SK-N-SH treated with all-trans-retinoic acid at 6 μM for 48 hours (cell line): ENCODE measurements at regions not wholly inside any gene's neighbourhood (a gene's known extent, or its start where the extent isn't known, plus 50 kb on each side); places are given as distances from the start of the nearest gene placed in this dataset.

Experiments used
- ATAC-seq: fragments of 200-7000 bp; cut with Tn5 transposase; 3 replicates; pipeline ENCODE4 v1.9.1; 2020; ENCODE audit warnings: mild to moderate bottlenecking, moderate library complexity
- ARNTL ChIP-seq: fragments of 450-650 bp; formaldehyde crosslinking; IDR thresholded peaks from 2 replicates; pipeline ENCODE4 v1.5.0; 2020; ENCODE audit warnings: low read depth, mild to moderate bottlenecking, moderate library complexity, borderline replicate concordance
- BACH2 ChIP-seq: fragments of 250-450 bp; sonication (Bioruptor Pico); IDR thresholded peaks from 2 replicates; pipeline ENCODE4 v1.9.0; 2021; ENCODE audit warnings: mild to moderate bottlenecking, borderline replicate concordance
- CSDC2 ChIP-seq: fragments of 250-450 bp; sonication (Bioruptor Pico); IDR thresholded peaks from 2 replicates; pipeline ENCODE4 v1.5.0; 2020; ENCODE audit warnings: mild to moderate bottlenecking, moderate library complexity
- CSRNP3 ChIP-seq: fragments of 250-450 bp; sonication (Bioruptor Pico); IDR thresholded peaks from 2 replicates; pipeline ENCODE4 v1.5.1; 2021; ENCODE audit warnings: mild to moderate bottlenecking, moderate library complexity
- ESRRG ChIP-seq: fragments of 250-450 bp; sonication (Bioruptor Pico); IDR thresholded peaks from 2 replicates; pipeline ENCODE4 v1.6.1; 2021; ENCODE audit warnings: mild to moderate bottlenecking
- ISL1 ChIP-seq: fragments of 250-450 bp; sonication (Bioruptor Pico); IDR thresholded peaks from 2 replicates; pipeline ENCODE4 v2.1.2; 2022; ENCODE audit warnings: mild to moderate bottlenecking, moderate library complexity
- OSR1 ChIP-seq: fragments of 250-450 bp; sonication (Bioruptor Pico); IDR thresholded peaks from 2 replicates; pipeline ENCODE4 v1.8.0; 2022; ENCODE audit warnings: moderate library complexity, mild to moderate bottlenecking, inconsistent platforms
- PATZ1 ChIP-seq: fragments of 250-450 bp; sonication (Bioruptor Pico); IDR thresholded peaks from 2 replicates; pipeline ENCODE4 v1.8.0; 2020; ENCODE audit warnings: mild to moderate bottlenecking, moderate library complexity, borderline replicate concordance
- PPARA ChIP-seq: fragments of 250-450 bp; sonication (Bioruptor Pico); IDR thresholded peaks from 2 replicates; pipeline ENCODE4 v1.5.0; 2020; ENCODE audit warnings: mild to moderate bottlenecking, borderline replicate concordance
- RARB ChIP-seq: fragments of 250-450 bp; sonication (Bioruptor Pico); IDR thresholded peaks from 2 replicates; pipeline ENCODE4 v1.8.0; 2021; ENCODE audit warnings: mild to moderate bottlenecking, moderate library complexity
- SNAI2 ChIP-seq: fragments of 250-450 bp; sonication (Bioruptor Pico); IDR thresholded peaks from 2 replicates; pipeline ENCODE4 v1.5.0; 2020; ENCODE audit warnings: mild to moderate bottlenecking, moderate library complexity
- TCF4 ChIP-seq: fragments of 250-450 bp; sonication (Bioruptor Pico); IDR thresholded peaks from 2 replicates; pipeline ENCODE4 v1.8.0; 2021; ENCODE audit warnings: mild to moderate bottlenecking, moderate library complexity, borderline replicate concordance
- TOX ChIP-seq: fragments of 250-450 bp; sonication (Bioruptor Pico); IDR thresholded peaks from 2 replicates; pipeline ENCODE4 v1.8.0; 2021; ENCODE audit warnings: mild to moderate bottlenecking, moderate library complexity, borderline replicate concordance
- TSHZ2 ChIP-seq: fragments of 250-450 bp; sonication (Bioruptor Pico); IDR thresholded peaks from 2 replicates; pipeline ENCODE4 v1.5.0; 2020; ENCODE audit warnings: mild to moderate bottlenecking, moderate library complexity
- ZC3H10 ChIP-seq: fragments of 250-450 bp; sonication (Bioruptor Pico); IDR thresholded peaks from 2 replicates; pipeline ENCODE4 v1.5.1; 2021; ENCODE audit warnings: mild to moderate bottlenecking, moderate library complexity
- ZFP30 ChIP-seq: fragments of 450-650 bp; formaldehyde crosslinking; IDR thresholded peaks from 2 replicates; pipeline ENCODE4 v1.5.0; 2022; ENCODE audit warnings: mild to moderate bottlenecking, moderate library complexity
- ZNF565 ChIP-seq: fragments of 450-650 bp; formaldehyde crosslinking; conservative IDR thresholded peaks from 2 replicates; pipeline ENCODE4 v1.5.0; 2020; ENCODE audit warnings: low read depth, mild to moderate bottlenecking, moderate library complexity
- ZNF70 ChIP-seq: fragments of 450-650 bp; formaldehyde crosslinking; IDR thresholded peaks from 2 replicates; pipeline ENCODE4 v1.5.0; 2020; ENCODE audit warnings: mild to moderate bottlenecking, moderate library complexity
- ZNF8 ChIP-seq: fragments of 450-650 bp; formaldehyde crosslinking; IDR thresholded peaks from 2 replicates; pipeline ENCODE4 v1.5.0; 2020; ENCODE audit warnings: mild to moderate bottlenecking, moderate library complexity

GRCh38 chr4:14835708-14836425, 166.4 kb upstream of the CPEB2 start (continued):
- TF ChIP-seq PATZ1 (CRISPR knock-in tag) (no peak), SNAI2 (CRISPR knock-in tag) (no peak), PPARA (CRISPR knock-in tag) (no peak), ZFP30 (CRISPR knock-in tag) (no peak), BACH2 (CRISPR knock-in tag) (no peak), CSRNP3 (CRISPR knock-in tag) (no peak)

- TF ChIP-seq TSHZ2 (CRISPR knock-in tag) (no peak), ZC3H10 (CRISPR knock-in tag) (no peak), ZNF70 (no peak), ESRRG (CRISPR knock-in tag) (no peak), ZNF8 (no peak), SNAI2 (CRISPR knock-in tag) (no peak), ARNTL (CRISPR knock-in tag) (no peak), CSDC2 (CRISPR knock-in tag) (no peak), PATZ1 (CRISPR knock-in tag) (no peak), RARB (CRISPR knock-in tag) (no peak), BACH2 (CRISPR knock-in tag) (no peak), CSRNP3 (CRISPR knock-in tag) (no peak), PPARA (CRISPR knock-in tag) (no peak), TOX (CRISPR knock-in tag) (no peak), ISL1 (CRISPR knock-in tag) (no peak), ZNF565 (CRISPR knock-in tag) (no peak), OSR1 (no peak), TCF4 (no peak)
- no peak for ATAC-seq
Measured at GRCh38 chr4:14837860-14838259, 164.4 kb upstream of the CPEB2 start.
